ENCODE measurements at regions not wholly inside any gene's neighbourhood (a gene's known extent, or its start where the extent isn't known, plus 50 kb on each side); places are given as distances from the start of the nearest gene placed in this dataset.
"Not testable (repeated sequence)": the region's sequence is repeated elsewhere in the genome, so short reads cannot be mapped to it uniquely, and the experiment has no call there.

DNA sequence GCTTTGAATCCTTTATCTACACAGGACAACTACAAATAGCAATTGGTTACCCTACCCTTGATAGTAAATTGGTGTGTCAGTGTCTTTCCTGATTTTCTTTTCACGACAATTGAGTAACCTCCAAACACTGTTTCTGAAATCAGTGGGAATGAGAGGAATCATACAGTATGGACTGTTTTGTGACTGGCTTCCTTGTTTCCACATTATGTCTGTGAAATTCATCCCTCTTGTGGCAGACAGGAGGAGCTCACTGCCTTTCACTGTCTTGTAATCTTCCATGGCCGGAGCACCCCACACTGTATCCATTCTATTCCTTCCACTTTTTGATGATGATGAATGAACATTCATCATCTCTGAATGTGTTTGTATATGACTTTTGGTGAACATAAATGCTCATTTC, 164.0 kb upstream of the PZP start:
- no peak for DNase-seq (ENCODE audit: low spot score)

GRCh38 chr12:9367828-9368227, 159.6 kb upstream of the PZP start:
- DNase-seq (ENCODE audit: low spot score) = no peak

DNA sequence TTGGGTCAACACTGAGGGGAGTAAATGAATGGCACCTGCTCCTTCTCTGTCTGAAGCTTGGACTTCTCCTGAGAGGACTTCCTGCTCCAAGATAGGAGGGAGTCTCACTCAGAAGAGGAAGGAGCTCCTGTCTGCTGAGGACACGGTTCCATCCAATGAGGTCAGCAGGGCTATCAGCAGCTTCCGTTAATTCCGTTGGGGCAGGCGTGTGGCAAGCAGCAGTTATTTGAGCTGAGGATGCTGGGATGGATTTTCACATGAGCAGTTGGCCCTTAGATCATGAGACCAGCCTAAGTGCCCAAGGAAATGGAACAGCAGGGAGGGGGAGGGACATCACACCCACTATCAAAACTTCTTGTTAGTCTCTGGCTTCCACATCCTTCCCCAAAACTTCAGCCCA, 159.0 kb upstream of the PZP start:
- no peak for DNase-seq (ENCODE audit: low spot score)

- DNase-seq (ENCODE audit: low spot score) = no peak
Observed at GRCh38 chr12:9365296-9365695, 157.1 kb upstream of the PZP start.

- DNase-seq (ENCODE audit: low spot score) = no peak
Observed at GRCh38 chr12:9364224-9365176, 156.3 kb upstream of the PZP start.

- no peak for DNase-seq (ENCODE audit: low spot score)
Observed at GRCh38 chr12:9363145-9363544, 154.9 kb upstream of the PZP start.

GRCh38 chr12:9361879-9362326, 153.7 kb upstream of the PZP start:
- DNase-seq (ENCODE audit: low spot score) = no peak

DNA sequence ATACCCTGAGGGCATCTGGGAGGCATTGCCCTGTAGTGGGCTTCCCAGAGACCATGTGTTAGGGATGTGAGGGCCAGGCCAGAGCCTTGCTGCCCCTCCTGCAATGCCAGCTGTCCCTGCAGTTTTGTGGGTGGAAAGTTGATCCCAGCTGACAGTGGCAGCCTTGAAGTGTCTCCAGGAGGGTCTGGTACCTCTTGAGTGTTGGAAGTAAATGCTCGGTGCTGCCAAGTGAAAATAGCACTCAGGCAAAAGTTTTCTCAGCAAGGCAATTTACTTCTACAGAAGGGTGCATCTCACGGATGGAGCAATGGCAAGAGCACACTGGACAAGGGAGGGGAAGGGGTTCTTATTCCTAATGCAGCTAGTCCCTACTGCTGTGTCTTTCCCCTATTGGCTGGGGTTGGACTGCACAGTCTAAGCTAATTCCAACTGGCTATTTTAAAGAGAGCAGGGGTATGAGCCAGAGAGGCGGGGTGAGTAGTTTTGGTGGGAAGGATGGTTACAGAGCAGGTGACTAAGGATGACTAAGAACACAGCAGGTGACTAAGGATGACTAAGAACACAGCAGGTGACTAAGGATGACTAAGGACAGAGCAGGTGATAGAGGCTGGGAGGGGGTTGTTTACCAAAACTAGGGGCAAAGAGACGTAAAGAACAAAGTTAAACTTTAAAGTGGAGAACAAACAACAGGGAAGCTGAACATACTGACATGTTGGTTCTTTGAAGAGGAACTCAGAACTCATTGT, 146.0 kb upstream of the PZP start:
- DNase-seq (ENCODE audit: low spot score) = not testable (repeated sequence)

DNA sequence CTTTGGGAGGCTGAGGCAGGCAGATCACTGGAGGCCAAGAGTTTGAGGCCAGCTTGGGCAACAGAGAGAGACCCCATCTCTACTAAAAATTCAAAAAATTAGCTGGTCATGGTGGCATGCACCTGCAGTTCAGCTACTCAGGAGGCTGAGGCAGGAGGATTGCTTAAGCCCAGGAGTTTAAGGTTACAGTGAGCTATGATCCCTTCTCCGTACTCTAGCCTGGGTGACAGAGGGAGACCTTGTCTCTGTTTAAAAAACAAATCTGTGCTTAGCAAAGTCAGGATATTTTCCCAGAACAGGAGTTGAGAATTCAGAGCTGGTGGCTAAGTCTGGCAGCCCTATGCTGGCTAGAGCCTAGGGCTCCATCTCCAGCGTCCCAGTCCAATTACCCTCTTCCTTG, 142.9 kb upstream of the PZP start:
- DNase-seq (ENCODE audit: low spot score) = no peak

GRCh38 chr12:9349888-9350885, 142.0 kb upstream of the PZP start:
- no peak for DNase-seq (ENCODE audit: low spot score)

GRCh38 chr12:9348906-9349518, 140.8 kb upstream of the PZP start:
- no peak for DNase-seq (ENCODE audit: low spot score)

DNA sequence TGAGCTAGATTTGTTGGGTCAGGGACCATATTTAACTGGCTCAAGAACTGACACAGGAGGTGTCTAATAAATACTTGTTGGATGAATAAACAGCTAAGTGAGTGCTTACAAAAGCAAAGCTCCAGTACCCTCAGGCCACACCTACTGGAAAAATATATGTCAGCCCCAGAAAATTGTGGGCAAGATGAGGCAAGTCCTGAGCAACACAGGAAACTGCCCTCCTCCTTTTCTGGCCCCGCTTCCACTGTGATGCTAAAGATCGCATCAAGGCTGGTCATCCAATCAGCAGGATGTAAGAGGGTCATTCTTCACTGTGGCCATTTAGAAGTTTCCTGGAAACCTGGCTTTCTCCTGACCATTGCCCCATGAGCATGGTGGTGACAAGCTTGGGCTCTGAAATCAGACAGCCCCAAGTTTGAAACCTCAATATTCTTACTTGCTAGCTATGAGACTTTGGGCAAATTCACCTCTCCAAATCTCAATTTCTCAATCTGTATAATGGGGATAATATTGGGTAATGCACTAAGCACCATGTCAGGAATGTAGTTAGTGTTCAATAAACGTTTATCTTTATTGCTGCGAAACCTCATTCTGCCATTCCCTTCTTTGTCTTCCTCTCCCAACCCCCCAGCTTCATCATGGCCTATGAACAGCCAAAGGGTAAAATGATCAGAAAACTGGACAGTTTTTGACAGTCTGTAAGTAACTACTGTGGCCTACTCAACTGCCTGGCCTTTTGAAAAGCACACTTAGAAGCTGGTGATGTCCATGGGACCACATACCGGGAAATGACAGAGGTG, 139.3 kb upstream of the PZP start:
- no peak for DNase-seq (ENCODE audit: low spot score)

GRCh38 chr12:9346866-9347327, 138.7 kb upstream of the PZP start:
- DNase-seq (ENCODE audit: low spot score) = no peak

DNA sequence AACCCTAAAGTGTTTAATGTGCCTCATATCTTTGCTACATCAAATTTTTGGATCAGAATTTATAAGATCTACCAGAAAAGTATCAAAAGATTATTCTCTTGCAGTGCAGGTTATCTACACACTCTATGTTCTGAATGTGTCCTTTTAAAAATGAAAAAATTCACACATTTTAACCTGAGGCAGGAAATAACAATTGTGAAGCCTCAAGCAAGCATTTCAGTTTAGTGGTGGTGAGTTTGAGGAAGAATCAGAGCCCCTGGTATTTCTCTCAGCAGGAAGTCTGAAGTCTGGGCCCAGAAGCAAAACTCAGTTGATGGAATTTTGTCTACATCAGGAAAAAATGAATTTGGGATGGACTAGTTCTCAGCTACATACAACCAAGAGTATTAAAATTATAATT, 137.0 kb upstream of the PZP start:
- DNase-seq (ENCODE audit: low spot score) = no peak

- DNase-seq (ENCODE audit: low spot score) = no peak
Observed at GRCh38 chr12:9344541-9344940, 136.3 kb upstream of the PZP start.

- DNase-seq (ENCODE audit: low spot score) = no peak
Observed at GRCh38 chr12:9343731-9344130, 135.5 kb upstream of the PZP start.

DNA sequence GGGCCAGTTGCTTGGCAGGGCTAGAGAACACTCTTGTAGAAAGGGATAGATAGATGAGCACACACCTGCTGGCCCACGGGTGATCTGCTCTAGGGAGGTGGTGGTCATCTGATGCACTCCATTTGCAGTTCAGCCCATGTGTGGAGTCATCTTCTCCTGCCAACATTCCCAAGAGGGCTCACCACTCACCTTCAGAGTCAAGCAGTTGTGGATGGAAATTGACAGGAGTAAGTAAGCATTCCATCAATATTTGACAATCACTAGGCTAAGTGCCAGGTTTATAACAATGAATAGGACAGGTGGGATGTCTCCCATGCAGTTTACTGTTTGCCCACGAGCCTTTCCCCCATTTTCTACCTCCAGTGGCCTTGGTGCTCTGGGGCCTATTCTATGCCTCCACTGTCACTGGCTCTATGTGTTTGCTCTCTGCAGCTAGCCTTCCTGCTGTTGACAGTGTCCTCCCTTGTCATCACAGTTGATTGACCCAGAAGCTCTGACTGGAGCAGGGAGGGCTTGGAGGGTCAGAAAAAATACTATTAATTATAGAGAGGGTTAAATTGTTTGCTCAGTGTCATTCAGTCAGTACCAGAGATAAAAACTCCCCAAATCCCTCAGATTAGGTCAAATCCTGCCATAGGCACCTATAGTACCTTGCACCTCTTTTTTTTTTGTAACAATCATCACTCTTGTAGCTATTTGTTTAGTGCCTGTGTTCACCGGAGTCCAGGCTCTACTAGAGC, 134.6 kb upstream of the PZP start:
- DNase-seq (ENCODE audit: low spot score) = no peak

GRCh38 chr12:9341260-9341585, 133.0 kb upstream of the PZP start:
- DNase-seq (ENCODE audit: low spot score) = no peak

DNA sequence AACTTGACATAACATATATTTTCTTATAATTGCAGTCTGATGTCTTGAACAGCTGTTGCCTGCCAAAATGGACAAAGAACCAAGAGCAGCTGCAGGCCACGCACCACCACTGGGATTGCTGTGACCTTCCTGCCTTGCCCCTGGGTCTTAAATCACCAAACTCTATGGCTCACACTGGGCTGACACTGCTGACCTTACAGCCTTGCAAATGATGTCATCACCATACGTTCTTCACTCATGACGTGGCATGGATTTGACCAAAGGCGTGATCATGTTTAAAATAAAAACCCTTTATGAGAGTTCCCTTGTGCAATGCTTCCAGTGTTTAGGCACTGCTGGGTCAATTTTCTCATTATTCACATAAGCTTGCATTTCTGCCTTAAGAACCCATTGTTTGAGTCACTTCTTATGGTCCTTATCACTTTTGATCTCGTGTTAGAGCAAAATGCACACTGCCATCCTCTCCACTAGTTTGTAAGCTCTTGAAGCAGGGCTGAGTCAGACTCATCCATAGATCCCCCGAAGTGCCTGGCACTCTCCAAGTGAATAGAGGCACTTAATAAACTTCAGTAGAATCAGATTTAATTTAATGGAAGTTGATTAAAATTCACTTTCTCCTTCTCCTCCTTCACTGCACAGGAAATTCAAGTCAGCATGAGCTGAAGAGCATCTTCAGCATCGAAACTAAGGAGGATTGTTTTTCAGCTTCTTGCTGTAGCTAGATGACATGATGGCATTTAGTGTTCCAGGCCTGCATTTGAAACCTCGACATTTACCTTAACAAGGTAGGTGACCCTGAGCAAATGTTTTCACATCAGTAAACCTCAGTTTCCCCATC, 132.4 kb upstream of the PZP start:
- no peak for DNase-seq (ENCODE audit: low spot score)

Measured in mucosa of gallbladder (tissue), 1 donor.